ENCODE measurements at regions not wholly inside any gene's neighbourhood (a gene's known extent, or its start where the extent isn't known, plus 50 kb on each side); places are given as distances from the start of the nearest gene placed in this dataset.

- no peak for DNase-seq
These were observed 403.1 kb upstream of the CDH11 start for GRCh38 chr16:65524997-65525396.

- no peak for DNase-seq
These were observed 402.4 kb upstream of the CDH11 start for GRCh38 chr16:65524231-65524630.

GRCh38 chr16:65523283-65523944, 401.6 kb upstream of the CDH11 start:
- DNase-seq: no peak

- no peak for DNase-seq
These were observed 400.5 kb upstream of the CDH11 start for GRCh38 chr16:65522412-65522811.

- DNase-seq: no peak
These were observed 399.9 kb upstream of the CDH11 start for GRCh38 chr16:65521633-65522328.

- DNase-seq: no peak
These were observed 397.5 kb upstream of the CDH11 start for GRCh38 chr16:65519402-65519801.

- no peak for DNase-seq
These were observed 393.3 kb upstream of the CDH11 start for GRCh38 chr16:65515193-65515592.

GRCh38 chr16:65510850-65511249, 389.0 kb upstream of the CDH11 start:
- DNase-seq: no peak

GRCh38 chr16:65510241-65510640, 388.4 kb upstream of the CDH11 start:
- DNase-seq: no peak

- no peak for DNase-seq
These were observed 387.3 kb upstream of the CDH11 start for GRCh38 chr16:65509172-65509571.

GRCh38 chr16:65500919-65501318, 379.1 kb upstream of the CDH11 start:
- DNase-seq: no peak

GRCh38 chr16:65500007-65500406, 378.1 kb upstream of the CDH11 start:
- DNase-seq: no peak

GRCh38 chr16:65499566-65499965, 377.7 kb upstream of the CDH11 start:
- DNase-seq: no peak

GRCh38 chr16:65497571-65497970, 375.7 kb upstream of the CDH11 start:
- no peak for DNase-seq

- no peak for DNase-seq
These were observed 373.2 kb upstream of the CDH11 start for GRCh38 chr16:65495106-65495505.

- no peak for DNase-seq
These were observed 372.7 kb upstream of the CDH11 start for GRCh38 chr16:65494609-65495008.

- no peak for DNase-seq
These were observed 372.2 kb upstream of the CDH11 start for GRCh38 chr16:65494080-65494479.

- DNase-seq: no peak
These were observed 368.4 kb upstream of the CDH11 start for GRCh38 chr16:65490286-65490685.

- DNase-seq: no peak
These were observed 367.7 kb upstream of the CDH11 start for GRCh38 chr16:65489531-65490023.

- DNase-seq: no peak
These were observed 365.4 kb upstream of the CDH11 start for GRCh38 chr16:65487231-65487630.

- DNase-seq: no peak
These were observed 360.1 kb upstream of the CDH11 start for GRCh38 chr16:65481956-65482355.

- peak; percentile 65 for DNase-seq
These were observed 358.6 kb upstream of the CDH11 start for GRCh38 chr16:65480281-65481091.

GRCh38 chr16:65476448-65476955, 354.6 kb upstream of the CDH11 start:
- no peak for DNase-seq

All from retina (tissue), 1 donor.